ENCODE measurements at regions not wholly inside any gene's neighbourhood (a gene's known extent, or its start where the extent isn't known, plus 50 kb on each side); places are given as distances from the start of the nearest gene placed in this dataset.

- H3K9me3 ChIP-seq (ENCODE audit: low read length) = no peaks in the 10 kb centered on the region
- no peak overlapping the region for H2AFZ ChIP-seq (ENCODE audit: low read depth, low read length)
- H3K4me3 ChIP-seq (ENCODE audit: low read length) = no peak overlapping the region
- no peaks in the 10 kb centered on the region for H3K36me3 ChIP-seq (ENCODE audit: insufficient read depth, low read length)
- H3K27me3 ChIP-seq (ENCODE audit: insufficient read depth, low read length) = no peaks in the 10 kb centered on the region
- peaks cover 4% of the 10 kb centered on the region for H3K4me1 ChIP-seq (ENCODE audit: insufficient read depth, low read length)
Measured at GRCh38 chr5:6868171-6868570, 154.9 kb downstream of the TENT4A start.

GRCh38 chr5:6868575-6869215 lies 155.5 kb downstream of the TENT4A start:
- no peaks in the 10 kb centered on the region for H3K27me3 ChIP-seq (ENCODE audit: insufficient read depth, low read length)
- H3K36me3 ChIP-seq (ENCODE audit: insufficient read depth, low read length) = no peaks in the 10 kb centered on the region
- no peak overlapping the region for H3K4me3 ChIP-seq (ENCODE audit: low read length)
- peaks cover 4% of the 10 kb centered on the region for H3K4me1 ChIP-seq (ENCODE audit: insufficient read depth, low read length)
- no peaks in the 10 kb centered on the region for H3K9me3 ChIP-seq (ENCODE audit: low read length)
- H2AFZ ChIP-seq (ENCODE audit: low read depth, low read length) = no peak overlapping the region

GRCh38 chr5:6869677-6870076 lies 156.4 kb downstream of the TENT4A start:
- Histone ChIP-seq H3K4me3 (ENCODE audit: low read length) (no peak overlapping the region), H2AFZ (ENCODE audit: low read depth, low read length) (no peak overlapping the region), H3K9me3 (ENCODE audit: low read length) (no peaks in the 10 kb centered on the region), H3K27me3 (ENCODE audit: insufficient read depth, low read length) (no peaks in the 10 kb centered on the region), H3K4me1 (ENCODE audit: insufficient read depth, low read length) (peaks cover 4% of the 10 kb centered on the region), H3K36me3 (ENCODE audit: insufficient read depth, low read length) (no peaks in the 10 kb centered on the region)

GRCh38 chr5:6872441-6873160 lies 159.4 kb downstream of the TENT4A start:
- no peaks in the 10 kb centered on the region for H3K36me3 ChIP-seq (ENCODE audit: insufficient read depth, low read length)
- H2AFZ ChIP-seq (ENCODE audit: low read depth, low read length) = no peak overlapping the region
- H3K27me3 ChIP-seq (ENCODE audit: insufficient read depth, low read length) = no peaks in the 10 kb centered on the region
- H3K4me3 ChIP-seq (ENCODE audit: low read length) = no peak overlapping the region
- no peaks in the 10 kb centered on the region for H3K9me3 ChIP-seq (ENCODE audit: low read length)
- H3K4me1 ChIP-seq (ENCODE audit: insufficient read depth, low read length) = peaks cover 4% of the 10 kb centered on the region

GRCh38 chr5:6873359-6873758 lies 160.1 kb downstream of the TENT4A start:
- Histone ChIP-seq H3K27me3 (ENCODE audit: insufficient read depth, low read length) (no peaks in the 10 kb centered on the region), H3K9me3 (ENCODE audit: low read length) (no peaks in the 10 kb centered on the region), H3K4me1 (ENCODE audit: insufficient read depth, low read length) (peaks cover under 1% of the 10 kb centered on the region), H3K4me3 (ENCODE audit: low read length) (no peak overlapping the region), H3K36me3 (ENCODE audit: insufficient read depth, low read length) (no peaks in the 10 kb centered on the region), H2AFZ (ENCODE audit: low read depth, low read length) (no peak overlapping the region)

- Histone ChIP-seq H2AFZ (ENCODE audit: low read depth, low read length) (no peak overlapping the region), H3K27me3 (ENCODE audit: insufficient read depth, low read length) (no peaks in the 10 kb centered on the region), H3K4me3 (ENCODE audit: low read length) (no peak overlapping the region), H3K9me3 (ENCODE audit: low read length) (no peaks in the 10 kb centered on the region), H3K4me1 (ENCODE audit: insufficient read depth, low read length) (no peaks in the 10 kb centered on the region), H3K36me3 (ENCODE audit: insufficient read depth, low read length) (no peaks in the 10 kb centered on the region)
Measured at GRCh38 chr5:6875376-6875775, 162.1 kb downstream of the TENT4A start.

GRCh38 chr5:6877986-6878828 lies 165.0 kb downstream of the TENT4A start:
- Histone ChIP-seq H3K4me1 (ENCODE audit: insufficient read depth, low read length) (no peaks in the 10 kb centered on the region), H2AFZ (ENCODE audit: low read depth, low read length) (no peak overlapping the region), H3K36me3 (ENCODE audit: insufficient read depth, low read length) (no peaks in the 10 kb centered on the region), H3K4me3 (ENCODE audit: low read length) (no peak overlapping the region), H3K27me3 (ENCODE audit: insufficient read depth, low read length) (no peaks in the 10 kb centered on the region), H3K9me3 (ENCODE audit: low read length) (no peaks in the 10 kb centered on the region)

GRCh38 chr5:6885581-6885980 lies 172.3 kb downstream of the TENT4A start:
- no peaks in the 10 kb centered on the region for H3K4me1 ChIP-seq (ENCODE audit: insufficient read depth, low read length)
- no peak overlapping the region for H2AFZ ChIP-seq (ENCODE audit: low read depth, low read length)

GRCh38 chr5:6886866-6887265 lies 173.6 kb downstream of the TENT4A start:
- Histone ChIP-seq H2AFZ (ENCODE audit: low read depth, low read length) (no peak overlapping the region), H3K9me3 (ENCODE audit: low read length) (peaks cover 3% of the 10 kb centered on the region), H3K4me1 (ENCODE audit: insufficient read depth, low read length) (no peaks in the 10 kb centered on the region), H3K36me3 (ENCODE audit: insufficient read depth, low read length) (no peaks in the 10 kb centered on the region), H3K4me3 (ENCODE audit: low read length) (no peak overlapping the region), H3K27me3 (ENCODE audit: insufficient read depth, low read length) (peaks cover 2% of the 10 kb centered on the region)

More at GRCh38 chr5:6885581-6885980, 172.3 kb downstream of the TENT4A start:
- Histone ChIP-seq H3K36me3 (ENCODE audit: insufficient read depth, low read length) (no peaks in the 10 kb centered on the region), H3K27me3 (ENCODE audit: insufficient read depth, low read length) (peaks cover 2% of the 10 kb centered on the region), H3K4me3 (ENCODE audit: low read length) (no peak overlapping the region), H3K9me3 (ENCODE audit: low read length) (peaks cover 3% of the 10 kb centered on the region)

GRCh38 chr5:6889030-6889429 lies 175.8 kb downstream of the TENT4A start:
- H3K9me3 ChIP-seq (ENCODE audit: low read length) = peaks cover 3% of the 10 kb centered on the region
- no peaks in the 10 kb centered on the region for H3K36me3 ChIP-seq (ENCODE audit: insufficient read depth, low read length)
- no peaks in the 10 kb centered on the region for H3K4me1 ChIP-seq (ENCODE audit: insufficient read depth, low read length)
- H3K4me3 ChIP-seq (ENCODE audit: low read length) = no peak overlapping the region
- peaks cover 2% of the 10 kb centered on the region for H3K27me3 ChIP-seq (ENCODE audit: insufficient read depth, low read length)
- no peak overlapping the region for H2AFZ ChIP-seq (ENCODE audit: low read depth, low read length)

- Histone ChIP-seq H2AFZ (ENCODE audit: low read depth, low read length) (no peak overlapping the region), H3K36me3 (ENCODE audit: insufficient read depth, low read length) (no peaks in the 10 kb centered on the region), H3K4me3 (ENCODE audit: low read length) (no peak overlapping the region), H3K4me1 (ENCODE audit: insufficient read depth, low read length) (peaks cover 7% of the 10 kb centered on the region), H3K27me3 (ENCODE audit: insufficient read depth, low read length) (no peaks in the 10 kb centered on the region), H3K9me3 (ENCODE audit: low read length) (peaks cover 3% of the 10 kb centered on the region)
Measured at GRCh38 chr5:6899221-6899620, 186.0 kb downstream of the TENT4A start.

GRCh38 chr5:6900247-6901227 lies 187.3 kb downstream of the TENT4A start:
- H3K4me1 ChIP-seq (ENCODE audit: insufficient read depth, low read length) = peaks cover 7% of the 10 kb centered on the region
- peak overlapping the region; percentile 40 for H2AFZ ChIP-seq (ENCODE audit: low read depth, low read length)
- no peak overlapping the region for H3K4me3 ChIP-seq (ENCODE audit: low read length)
- no peaks in the 10 kb centered on the region for H3K27me3 ChIP-seq (ENCODE audit: insufficient read depth, low read length)
- H3K36me3 ChIP-seq (ENCODE audit: insufficient read depth, low read length) = no peaks in the 10 kb centered on the region
- peaks cover 3% of the 10 kb centered on the region for H3K9me3 ChIP-seq (ENCODE audit: low read length)
